ENCODE measurements at regions not wholly inside any gene's neighbourhood (a gene's known extent, or its start where the extent isn't known, plus 50 kb on each side); places are given as distances from the start of the nearest gene placed in this dataset.

GRCh38 chr10:118173296-118173695 is 126.6 kb upstream of the RAB11FIP2 start:
- no peak for DNase-seq
- no peaks in the 10 kb centered on the region for H3K4me1 ChIP-seq (ENCODE audit: control insufficient read depth in 1 of 2, insufficient read depth in 2 of 2, low read depth in 1 of 2, low read length in 1 of 2)
- no peaks in the 10 kb centered on the region for H3K79me2 ChIP-seq (ENCODE audit: insufficient read depth)
- POLR2A ChIA-PET: no interaction called here
- no peak overlapping the region for H3K4me2 ChIP-seq
- no peaks in the 10 kb centered on the region for H4K20me1 ChIP-seq (ENCODE audit: insufficient read depth)
- peaks cover 4% of the 10 kb centered on the region; the same call in 1 of the 2 replicates for H3K9me3 ChIP-seq
- H2AFZ ChIP-seq (ENCODE audit: low read depth): no peak overlapping the region
- no peak overlapping the region for H3K9ac ChIP-seq
- no peaks in the 10 kb centered on the region for H3F3A ChIP-seq (replicated peaks; ENCODE audit: insufficient read depth)
- H3K36me3 ChIP-seq (replicated peaks in 1 of 2; ENCODE audit: control insufficient read depth in 1 of 2, insufficient read depth in 2 of 2, low read length in 1 of 2): no peaks in the 10 kb centered on the region
- no peak overlapping the region for H3K4me3 ChIP-seq (ENCODE audit: low read depth in 2 of 2, low read length in 1 of 2)
- WGBS (ENCODE audit: low lambda C conversion rate): 54% methylated on average over 2 of the region's 2 CpGs
- H3K27ac ChIP-seq (ENCODE audit: low read depth in 2 of 2, low read length in 1 of 2): no peak overlapping the region
- H3K27me3 ChIP-seq (ENCODE audit: insufficient read depth): no peaks in the 10 kb centered on the region
- TF ChIP-seq ELF1 (IDR thresholded peaks at IDR 0.05): no peak
- H3K9me2 ChIP-seq: no peaks in the 10 kb centered on the region
- CTCF ChIA-PET: no interaction called here

- Histone ChIP-seq H3K36me3 (replicated peaks in 1 of 2; ENCODE audit: control insufficient read depth in 1 of 2, insufficient read depth in 2 of 2, low read length in 1 of 2) (no peaks in the 10 kb centered on the region), H3K4me2 (no peak overlapping the region), H3K9me2 (no peaks in the 10 kb centered on the region), H3K4me1 (ENCODE audit: control insufficient read depth in 1 of 2, insufficient read depth in 2 of 2, low read depth in 1 of 2, low read length in 1 of 2) (no peaks in the 10 kb centered on the region), H3K9me3 (peaks cover 4% of the 10 kb centered on the region; the same call in 1 of the 2 replicates), H2AFZ (ENCODE audit: low read depth) (no peak overlapping the region), H3K27ac (ENCODE audit: low read depth in 2 of 2, low read length in 1 of 2) (no peak overlapping the region), H4K20me1 (ENCODE audit: insufficient read depth) (no peaks in the 10 kb centered on the region), H3K4me3 (ENCODE audit: low read depth in 2 of 2, low read length in 1 of 2) (no peak overlapping the region), H3K79me2 (ENCODE audit: insufficient read depth) (no peaks in the 10 kb centered on the region), H3F3A (replicated peaks; ENCODE audit: insufficient read depth) (no peaks in the 10 kb centered on the region), H3K9ac (no peak overlapping the region), H3K27me3 (ENCODE audit: insufficient read depth) (no peaks in the 10 kb centered on the region)
- no peak for TF ChIP-seq GATA2 (CRISPR knock-in tag; IDR thresholded peaks at IDR 0.05)
- no peak for TF ChIP-seq FOXM1 (IDR thresholded peaks at IDR 0.05; ENCODE audit: low read depth)
- no peak for TF ChIP-seq RXRA (IDR thresholded peaks at IDR 0.05; ENCODE audit: borderline replicate concordance, low read depth)
- TF ChIP-seq PBX3 (IDR thresholded peaks at IDR 0.05): no peak
- no peak for TF ChIP-seq NFIC (IDR thresholded peaks at IDR 0.05; ENCODE audit: borderline replicate concordance)
- TF ChIP-seq, protein P1, sequence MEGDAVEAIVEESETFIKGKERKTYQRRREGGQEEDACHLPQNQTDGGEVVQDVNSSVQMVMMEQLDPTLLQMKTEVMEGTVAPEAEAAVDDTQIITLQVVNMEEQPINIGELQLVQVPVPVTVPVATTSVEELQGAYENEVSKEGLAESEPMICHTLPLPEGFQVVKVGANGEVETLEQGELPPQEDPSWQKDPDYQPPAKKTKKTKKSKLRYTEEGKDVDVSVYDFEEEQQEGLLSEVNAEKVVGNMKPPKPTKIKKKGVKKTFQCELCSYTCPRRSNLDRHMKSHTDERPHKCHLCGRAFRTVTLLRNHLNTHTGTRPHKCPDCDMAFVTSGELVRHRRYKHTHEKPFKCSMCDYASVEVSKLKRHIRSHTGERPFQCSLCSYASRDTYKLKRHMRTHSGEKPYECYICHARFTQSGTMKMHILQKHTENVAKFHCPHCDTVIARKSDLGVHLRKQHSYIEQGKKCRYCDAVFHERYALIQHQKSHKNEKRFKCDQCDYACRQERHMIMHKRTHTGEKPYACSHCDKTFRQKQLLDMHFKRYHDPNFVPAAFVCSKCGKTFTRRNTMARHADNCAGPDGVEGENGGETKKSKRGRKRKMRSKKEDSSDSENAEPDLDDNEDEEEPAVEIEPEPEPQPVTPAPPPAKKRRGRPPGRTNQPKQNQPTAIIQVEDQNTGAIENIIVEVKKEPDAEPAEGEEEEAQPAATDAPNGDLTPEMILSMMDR (IDR thresholded peaks at IDR 0.05): no peak
- TF ChIP-seq MEF2A (IDR thresholded peaks at IDR 0.05; ENCODE audit: borderline replicate concordance, low read depth): no peak
- no peak for TF ChIP-seq NRF1 (IDR thresholded peaks at IDR 0.05; ENCODE audit: low read depth, low read length)
- no peak for TF ChIP-seq FOSL2 (IDR thresholded peaks at IDR 0.05; ENCODE audit: borderline replicate concordance, low read depth)
- TF ChIP-seq RCOR1 (IDR thresholded peaks at IDR 0.05; ENCODE audit: low read length): no peak
- TF ChIP-seq, protein P2, sequence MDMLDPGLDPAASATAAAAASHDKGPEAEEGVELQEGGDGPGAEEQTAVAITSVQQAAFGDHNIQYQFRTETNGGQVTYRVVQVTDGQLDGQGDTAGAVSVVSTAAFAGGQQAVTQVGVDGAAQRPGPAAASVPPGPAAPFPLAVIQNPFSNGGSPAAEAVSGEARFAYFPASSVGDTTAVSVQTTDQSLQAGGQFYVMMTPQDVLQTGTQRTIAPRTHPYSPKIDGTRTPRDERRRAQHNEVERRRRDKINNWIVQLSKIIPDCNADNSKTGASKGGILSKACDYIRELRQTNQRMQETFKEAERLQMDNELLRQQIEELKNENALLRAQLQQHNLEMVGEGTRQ (IDR thresholded peaks at IDR 0.05; ENCODE audit: borderline replicate concordance, low read depth, low read length): no peak
- TF ChIP-seq SMC3 (IDR thresholded peaks at IDR 0.05; ENCODE audit: low read depth, low read length): no peak
- no peak for TF ChIP-seq YY1 (IDR thresholded peaks at IDR 0.05; ENCODE audit: low read depth)
- ChIA-PET CTCF (interaction anchor here (0.7 kb wide), 1 partner anchor 35 kb away, joined by 3 read pairs; no protein-coding TSS in a partner anchor), POLR2A (no interaction called here)
- 0% methylated on average over 1 of the region's 1 CpG for WGBS (ENCODE audit: low lambda C conversion rate)
- DNase-seq: no peak
Observed at GRCh38 chr10:118171861-118172260, 125.1 kb upstream of the RAB11FIP2 start.

Measured in SK-N-SH (cell line).